Frontal cortex (tissue), 3 donors: ENCODE measurements at regions not wholly inside any gene's neighbourhood (a gene's known extent, or its start where the extent isn't known, plus 50 kb on each side); places are given as distances from the start of the nearest gene placed in this dataset.
"Not testable (repeated sequence)": the region's sequence is repeated elsewhere in the genome, so short reads cannot be mapped to it uniquely, and the experiment has no call there.

Experiments
- DNase-seq, 2 donors: peaks; one replicate each; pipeline ENCODE4 v3.0.0; 2012; ENCODE audit warnings: low spot score in 2 of 2
- FAIRE-seq: peaks from 2 replicates; lab custom pipeline; 2012; peaks lifted over from hg19 to GRCh38; lab: Jason Lieb, UNC
- donor health status: control.
- donor health status: control.
- donor health status: control.

- DNase-seq (no peak), FAIRE-seq (no peak)
Observed at GRCh38 chr18:39274535-39274934, 1708.9 kb upstream of the CELF4 start.

GRCh38 chr18:39272230-39272629 is 1706.6 kb upstream of the CELF4 start:
- no peak for FAIRE-seq
- no peak for DNase-seq

- no peak for DNase-seq
- FAIRE-seq: no peak
Observed at GRCh38 chr18:39271654-39272053, 1706.1 kb upstream of the CELF4 start.

GRCh38 chr18:39260565-39260964 is 1695.0 kb upstream of the CELF4 start:
- FAIRE-seq (no peak), DNase-seq (no peak)

- FAIRE-seq: no peak
- no peak for DNase-seq
Observed at GRCh38 chr18:39259736-39260135, 1694.1 kb upstream of the CELF4 start.

- DNase-seq: no peak
- no peak for FAIRE-seq
Observed at GRCh38 chr18:39244242-39244641, 1678.6 kb upstream of the CELF4 start.

GRCh38 chr18:39241534-39241933 is 1675.9 kb upstream of the CELF4 start:
- FAIRE-seq: no peak

GRCh38 chr18:39238981-39239660 is 1673.5 kb upstream of the CELF4 start:
- DNase-seq (no peak), FAIRE-seq (no peak)

More at GRCh38 chr18:39241534-39241933, 1675.9 kb upstream of the CELF4 start:
- DNase-seq: no peak

- DNase-seq (no peak), FAIRE-seq (no peak)
Observed at GRCh38 chr18:39235118-39235719, 1669.6 kb upstream of the CELF4 start.

- FAIRE-seq (no peak), DNase-seq (no peak)
Observed at GRCh38 chr18:39232937-39233336, 1667.3 kb upstream of the CELF4 start.

GRCh38 chr18:39232490-39232889 is 1666.9 kb upstream of the CELF4 start:
- DNase-seq (no peak), FAIRE-seq (no peak)

- DNase-seq: no peak
- no peak for FAIRE-seq
Observed at GRCh38 chr18:39230086-39230803, 1664.6 kb upstream of the CELF4 start.

GRCh38 chr18:39227769-39228168 is 1662.2 kb upstream of the CELF4 start:
- FAIRE-seq, DNase-seq: not testable (repeated sequence)

- FAIRE-seq (no peak), DNase-seq (no peak)
Observed at GRCh38 chr18:39225373-39225772, 1659.8 kb upstream of the CELF4 start.

- no peak for DNase-seq
- FAIRE-seq: no peak
Observed at GRCh38 chr18:39223283-39223682, 1657.7 kb upstream of the CELF4 start.

- FAIRE-seq (no peak), DNase-seq (no peak)
Observed at GRCh38 chr18:39215920-39216319, 1650.3 kb upstream of the CELF4 start.

GRCh38 chr18:39211461-39211860 is 1645.9 kb upstream of the CELF4 start:
- FAIRE-seq (no peak), DNase-seq (no peak)

- FAIRE-seq (no peak), DNase-seq (no peak)
Observed at GRCh38 chr18:39209173-39209572, 1643.6 kb upstream of the CELF4 start.

- DNase-seq (no peak), FAIRE-seq (no peak)
Observed at GRCh38 chr18:39208729-39209128, 1643.1 kb upstream of the CELF4 start.

GRCh38 chr18:39208190-39208589 is 1642.6 kb upstream of the CELF4 start:
- FAIRE-seq (no peak), DNase-seq (no peak)
